H1 (cell line): ENCODE measurements at regions not wholly inside any gene's neighbourhood (a gene's known extent, or its start where the extent isn't known, plus 50 kb on each side); places are given as distances from the start of the nearest gene placed in this dataset.
"Not testable (repeated sequence)": the region's sequence is repeated elsewhere in the genome, so short reads cannot be mapped to it uniquely, and the experiment has no call there.

Experiments
- CHD2 ChIP-seq: IDR thresholded peaks from 2 replicates; pipeline ENCODE4 v1.6.1; 2012; ENCODE audit warnings: low read length, improper control_type of control experiment
- CTCF ChIP-seq, 3 experiments: IDR thresholded peaks; 1 replicate in 2 of 3; 2 replicates in 1 of 3; pipeline versions ENCODE4 v1.5.1 to v1.6.1; 2011; ENCODE audit warnings: low read length in 3 of 3, mild to moderate bottlenecking in 3 of 3, inconsistent platforms in 2 of 3, low read depth in 1 of 3, moderate library complexity in 1 of 3; ENCODE audit not compliant: insufficient read depth in 1 of 3; ENCODE audit errors: control extremely low read depth in 1 of 3
- KDM5A ChIP-seq: fragments of 200-600 bp; IDR thresholded peaks from 2 replicates; pipeline ENCODE4 v1.7.1; 2012; ENCODE audit warnings: mild to moderate bottlenecking, low read length, inconsistent platforms, mixed read lengths
- NRF1 ChIP-seq: IDR thresholded peaks from 2 replicates; pipeline ENCODE4 v1.6.1; 2011; ENCODE audit warnings: mild to moderate bottlenecking, low read depth, low read length, improper control_type of control experiment
- RAD21 ChIP-seq, 2 experiments: IDR thresholded peaks in 1 of 2; conservative IDR thresholded peaks in 1 of 2; 2 replicates each; pipeline ENCODE4 v1.6.1; 2011; ENCODE audit warnings: low read depth in 2 of 2, low read length in 2 of 2, improper control_type of control experiment in 1 of 2, inconsistent platforms in 1 of 2, mild to moderate bottlenecking in 1 of 2, moderate library complexity in 1 of 2
- SUZ12 ChIP-seq: fragments of 200-600 bp; sonication (generic); IDR thresholded peaks from 2 replicates; pipeline ENCODE4 v1.6.1; 2012; ENCODE audit warnings: mild to moderate bottlenecking, inconsistent platforms, low read length, moderate library complexity, mixed read lengths
- USF2 ChIP-seq: IDR thresholded peaks from 2 replicates; pipeline ENCODE4 v1.6.1; 2011; ENCODE audit warnings: low read length, improper control_type of control experiment

- not testable (repeated sequence) for TF ChIP-seq SUZ12; CHD2; RAD21 (IDR thresholded peaks at IDR 0.05 in 1 of 2, conservative IDR thresholded peaks at IDR 0.05 in 1 of 2; ENCODE audit: low read depth in 2 of 2, low read length in 2 of 2); NRF1; KDM5A; CTCF (IDR thresholded peaks at IDR 0.05; ENCODE audit: control extremely low read depth in 1 of 3, insufficient read depth in 1 of 3, low read depth in 1 of 3, low read length in 3 of 3); USF2
Observed at GRCh38 chr22:48911647-48912046, 916.0 kb downstream of the BRD1 start.
